HCEC 1CT (cell line): ENCODE measurements at regions not wholly inside any gene's neighbourhood (a gene's known extent, or its start where the extent isn't known, plus 50 kb on each side); places are given as distances from the start of the nearest gene placed in this dataset.
"Not testable (repeated sequence)": the region's sequence is repeated elsewhere in the genome, so short reads cannot be mapped to it uniquely, and the experiment has no call there.

Experiments
- DNase-seq: peaks from one replicate; pipeline ENCODE4 v3.0.0-alpha.2; 2017

- DNase-seq = no peak
Observed at GRCh38 chr6:14781772-14782525, 463.9 kb upstream of the JARID2 start.

- DNase-seq = not testable (repeated sequence)
Observed at GRCh38 chr6:14782921-14783464, 462.9 kb upstream of the JARID2 start.

- no peak for DNase-seq
Observed at GRCh38 chr6:14783594-14783993, 462.3 kb upstream of the JARID2 start.

GRCh38 chr6:14784596-14785492, 461.0 kb upstream of the JARID2 start:
- DNase-seq = no peak

GRCh38 chr6:14785493-14785790, 460.4 kb upstream of the JARID2 start:
- no peak for DNase-seq

- DNase-seq = no peak
Observed at GRCh38 chr6:14786008-14786407, 459.9 kb upstream of the JARID2 start.

GRCh38 chr6:14786455-14786854, 459.4 kb upstream of the JARID2 start:
- no peak for DNase-seq

GRCh38 chr6:14787250-14787649, 458.6 kb upstream of the JARID2 start:
- DNase-seq = no peak

GRCh38 chr6:14787677-14788076, 458.2 kb upstream of the JARID2 start:
- no peak for DNase-seq

GRCh38 chr6:14789996-14790395, 455.9 kb upstream of the JARID2 start:
- DNase-seq = no peak

GRCh38 chr6:14790976-14791375, 454.9 kb upstream of the JARID2 start:
- DNase-seq = no peak

GRCh38 chr6:14791526-14791925, 454.3 kb upstream of the JARID2 start:
- peak; percentile 65 for DNase-seq

- no peak for DNase-seq
Observed at GRCh38 chr6:14792118-14792955, 453.5 kb upstream of the JARID2 start.

GRCh38 chr6:14795451-14795850, 450.4 kb upstream of the JARID2 start:
- no peak for DNase-seq

- DNase-seq = no peak
Observed at GRCh38 chr6:14796974-14797762, 448.7 kb upstream of the JARID2 start.

- DNase-seq = no peak
Observed at GRCh38 chr6:14797875-14798593, 447.8 kb upstream of the JARID2 start.

- no peak for DNase-seq
Observed at GRCh38 chr6:14798594-14798982, 447.3 kb upstream of the JARID2 start.

- no peak for DNase-seq
Observed at GRCh38 chr6:14798996-14799588, 446.8 kb upstream of the JARID2 start.

- peak; percentile 80 for DNase-seq
Observed at GRCh38 chr6:14799928-14800327, 445.9 kb upstream of the JARID2 start.

GRCh38 chr6:14802514-14803160, 443.2 kb upstream of the JARID2 start:
- DNase-seq = no peak
